GM19468 (cell line): ENCODE measurements at regions not wholly inside any gene's neighbourhood (a gene's known extent, or its start where the extent isn't known, plus 50 kb on each side); places are given as distances from the start of the nearest gene placed in this dataset.

ENCODE experiments used
- ATAC-seq: cut with Tn5 transposase; IDR thresholded peaks from one replicate; pipeline ENCODE4 v1.9.1; 2021; ENCODE audit warnings: mild to moderate bottlenecking, moderate library complexity, moderate number of reproducible peaks; ENCODE audit not compliant: unreplicated experiment; ENCODE audit errors: extremely low read depth

- ATAC-seq: no peak
These were observed 300.7 kb downstream of the LMO7 start for GRCh38 chr13:75936791-75937190.

- ATAC-seq: no peak
These were observed 299.7 kb downstream of the LMO7 start for GRCh38 chr13:75935805-75936204.

- no peak for ATAC-seq
These were observed 298.8 kb downstream of the LMO7 start for GRCh38 chr13:75934889-75935288.

- no peak for ATAC-seq
These were observed 296.5 kb downstream of the LMO7 start for GRCh38 chr13:75932636-75933035.

- ATAC-seq: no peak
These were observed 295.0 kb downstream of the LMO7 start for GRCh38 chr13:75931116-75931515.

- ATAC-seq: no peak
These were observed 292.9 kb downstream of the LMO7 start for GRCh38 chr13:75929076-75929475.

GRCh38 chr13:75927183-75927669 is 291.1 kb downstream of the LMO7 start:
- no peak for ATAC-seq

GRCh38 chr13:75920536-75920935 is 284.4 kb downstream of the LMO7 start:
- no peak for ATAC-seq

GRCh38 chr13:75919660-75920199 is 283.6 kb downstream of the LMO7 start:
- no peak for ATAC-seq

- no peak for ATAC-seq
These were observed 278.9 kb downstream of the LMO7 start for GRCh38 chr13:75915066-75915465.

GRCh38 chr13:75913925-75914324 is 277.8 kb downstream of the LMO7 start:
- ATAC-seq: no peak

- no peak for ATAC-seq
These were observed 274.5 kb downstream of the LMO7 start for GRCh38 chr13:75910591-75910990.
